Activated T-cell treated with anti-CD3 and anti-CD28 coated beads, Interleukin-2, amount 50 U/mL, for 72 hours (primary cell): ENCODE measurements at regions not wholly inside any gene's neighbourhood (a gene's known extent, or its start where the extent isn't known, plus 50 kb on each side); places are given as distances from the start of the nearest gene placed in this dataset.
"Not testable (repeated sequence)": the region's sequence is repeated elsewhere in the genome, so short reads cannot be mapped to it uniquely, and the experiment has no call there.

Experiments
- ATAC-seq, 2 donors: fragments of 150-1000 bp; cut with Tn5 transposase; replicated peaks in 1 of 2; 2 replicates each; pipeline ENCODE4 v1.10.0; 2021; ENCODE audit warnings: moderate library complexity in 2 of 2, mild to moderate bottlenecking in 1 of 2
- DNase-seq, 2 donors: peaks; one replicate each; pipeline ENCODE4 v3.0.0; 2021 to 2022; ENCODE audit warnings: mixed read lengths in 1 of 2
- H3K27ac Mint-ChIP-seq: one replicate; pipeline ENCODE4 v1.8.0; 2022; ENCODE audit warnings: mild to moderate bottlenecking, moderate library complexity, mixed read lengths
- H3K27me3 Mint-ChIP-seq: one replicate; pipeline ENCODE4 v1.8.0; 2022; ENCODE audit warnings: low read depth, mixed read lengths
- H3K36me3 Mint-ChIP-seq, 2 donors: one replicate each; pipeline ENCODE4 v1.8.0; 2022; ENCODE audit warnings: mixed read lengths in 2 of 2, mild to moderate bottlenecking in 1 of 2; ENCODE audit not compliant: insufficient read depth in 2 of 2
- H3K4me1 Mint-ChIP-seq: one replicate; pipeline ENCODE4 v1.8.0; 2022; ENCODE audit warnings: low read depth, mixed read lengths
- H3K4me3 Mint-ChIP-seq, 2 donors: one replicate each; pipeline ENCODE4 v1.8.0; 2022; ENCODE audit warnings: mild to moderate bottlenecking in 2 of 2, mixed read lengths in 2 of 2, moderate library complexity in 2 of 2
- H3K9me3 Mint-ChIP-seq, 2 donors: one replicate each; pipeline ENCODE4 v1.8.0; 2022; ENCODE audit warnings: mixed read lengths in 2 of 2

DNA sequence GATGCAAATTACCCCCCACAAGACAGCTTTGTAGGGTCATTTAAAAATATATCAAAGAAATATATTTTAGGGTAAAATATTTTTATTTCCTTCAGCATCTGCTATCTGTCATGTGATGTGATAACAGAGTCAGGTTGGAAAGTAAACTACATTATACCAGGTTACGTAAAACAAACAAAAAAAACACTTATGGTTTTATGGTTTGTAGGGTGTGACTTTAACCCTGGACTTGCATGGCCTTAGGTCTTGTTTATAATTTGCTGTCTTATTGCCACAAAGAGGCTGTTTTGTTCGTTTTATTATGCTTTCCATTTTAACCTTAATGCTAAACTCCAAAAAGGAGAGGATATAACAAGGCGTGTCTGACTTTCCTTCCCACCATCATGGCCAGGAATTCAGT is 244.5 kb upstream of the MME start:
- H3K27ac Mint-ChIP-seq: no peak overlapping the region
- ATAC-seq: no peak
- peaks cover 0 to 7% of the 10 kb centered on the region in 2 donors for H3K9me3 Mint-ChIP-seq
- no peak for DNase-seq
- no peaks in the 10 kb centered on the region for H3K27me3 Mint-ChIP-seq
- H3K4me1 Mint-ChIP-seq: no peaks in the 10 kb centered on the region
- H3K4me3 Mint-ChIP-seq: no peak overlapping the region
- H3K36me3 Mint-ChIP-seq: no peaks in the 10 kb centered on the region

GRCh38 chr3:154834831-154835230 is 245.3 kb upstream of the MME start:
- H3K36me3 Mint-ChIP-seq, H3K9me3 Mint-ChIP-seq, DNase-seq, H3K27me3 Mint-ChIP-seq, ATAC-seq, H3K4me1 Mint-ChIP-seq, H3K27ac Mint-ChIP-seq, H3K4me3 Mint-ChIP-seq: not testable (repeated sequence)

DNA sequence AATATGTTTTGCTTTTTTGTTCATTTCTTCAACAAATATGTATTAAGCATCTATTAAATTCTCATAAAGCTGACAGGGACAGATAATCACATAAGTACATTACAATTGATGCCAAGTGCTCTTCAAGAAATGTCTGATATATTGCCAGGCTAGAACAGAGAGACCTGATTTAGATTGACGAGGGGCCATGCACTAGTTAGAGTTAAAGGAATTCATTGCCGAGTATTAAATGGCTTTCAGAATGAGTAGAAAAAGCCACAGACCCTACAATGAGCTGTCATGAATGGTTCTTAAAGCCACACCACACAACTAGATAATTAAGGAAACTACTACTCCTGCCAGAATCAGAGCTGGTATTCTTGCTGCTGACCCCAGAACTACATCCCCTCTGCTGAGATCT is 250.2 kb upstream of the MME start:
- DNase-seq: no peak
- H3K27me3 Mint-ChIP-seq: no peaks in the 10 kb centered on the region
- no peaks in the 10 kb centered on the region for H3K9me3 Mint-ChIP-seq
- no peak for ATAC-seq
- no peak overlapping the region for H3K27ac Mint-ChIP-seq
- no peak overlapping the region for H3K4me3 Mint-ChIP-seq
- no peaks in the 10 kb centered on the region for H3K4me1 Mint-ChIP-seq
- no peaks in the 10 kb centered on the region for H3K36me3 Mint-ChIP-seq

DNA sequence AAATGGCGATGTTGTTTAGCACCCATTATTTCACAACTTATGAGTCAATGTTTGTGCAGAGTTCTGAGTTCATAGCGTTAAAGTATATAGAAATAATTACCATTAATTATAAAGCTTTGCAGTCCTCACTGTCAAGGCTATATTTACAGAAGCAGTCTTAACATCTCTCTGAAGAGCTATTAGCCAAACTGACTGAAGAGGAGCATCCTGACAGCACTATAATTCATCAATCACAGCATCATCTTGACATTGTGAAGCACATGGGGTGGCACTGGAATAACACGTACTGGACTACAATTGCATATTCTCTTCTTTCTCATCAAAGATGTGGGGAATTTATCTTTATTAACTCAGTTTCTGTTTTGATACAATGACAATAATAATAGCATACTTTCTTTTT is 260.6 kb upstream of the MME start:
- H3K36me3 Mint-ChIP-seq: no peaks in the 10 kb centered on the region
- peaks cover 2 to 7% of the 10 kb centered on the region in 2 donors for H3K9me3 Mint-ChIP-seq
- no peaks in the 10 kb centered on the region for H3K27me3 Mint-ChIP-seq
- H3K4me1 Mint-ChIP-seq: no peaks in the 10 kb centered on the region
- DNase-seq (no peak), ATAC-seq (no peak)
- no peak overlapping the region for H3K27ac Mint-ChIP-seq
- H3K4me3 Mint-ChIP-seq: no peak overlapping the region

DNA sequence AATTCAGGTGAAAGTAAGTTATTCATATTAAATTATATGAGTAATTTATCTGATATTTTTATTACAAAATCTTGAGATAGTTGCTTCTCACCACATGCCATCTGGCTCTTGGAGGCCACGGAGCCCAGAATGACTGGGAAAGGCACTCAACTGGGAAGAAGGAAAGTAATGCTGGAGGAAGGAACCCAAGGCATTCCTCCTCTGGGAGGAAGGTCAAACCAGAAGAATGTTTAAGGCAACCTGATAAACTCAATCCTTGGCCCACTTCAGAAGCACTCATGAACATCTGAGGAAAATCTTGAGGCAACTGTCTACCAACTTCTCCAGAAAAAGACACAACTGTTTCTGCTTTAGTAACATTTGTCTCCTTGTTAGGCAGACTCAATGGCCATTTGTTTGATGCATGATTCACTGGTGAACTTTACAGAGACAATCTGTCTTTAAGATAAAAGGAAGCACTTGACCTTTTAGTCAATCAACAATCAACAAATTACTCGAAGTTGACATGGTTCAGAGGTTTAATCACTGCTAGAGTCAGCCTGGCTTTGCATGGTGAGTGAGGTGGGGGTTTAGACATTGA is 261.4 kb upstream of the MME start:
- H3K9me3 Mint-ChIP-seq: peaks cover 2 to 5% of the 10 kb centered on the region in 2 donors
- no peak overlapping the region for H3K4me3 Mint-ChIP-seq
- H3K27ac Mint-ChIP-seq: no peak overlapping the region
- H3K4me1 Mint-ChIP-seq: no peaks in the 10 kb centered on the region
- DNase-seq (no peak), ATAC-seq (no peak)
- H3K36me3 Mint-ChIP-seq: no peaks in the 10 kb centered on the region
- H3K27me3 Mint-ChIP-seq: no peaks in the 10 kb centered on the region

GRCh38 chr3:154810017-154810416 is 270.1 kb upstream of the MME start:
- not testable (repeated sequence) for H3K27me3 Mint-ChIP-seq, H3K27ac Mint-ChIP-seq, DNase-seq, H3K36me3 Mint-ChIP-seq, H3K4me1 Mint-ChIP-seq, H3K4me3 Mint-ChIP-seq, ATAC-seq
- H3K9me3 Mint-ChIP-seq: peaks cover 6 to 11% of the 10 kb centered on the region in 2 donors

DNA sequence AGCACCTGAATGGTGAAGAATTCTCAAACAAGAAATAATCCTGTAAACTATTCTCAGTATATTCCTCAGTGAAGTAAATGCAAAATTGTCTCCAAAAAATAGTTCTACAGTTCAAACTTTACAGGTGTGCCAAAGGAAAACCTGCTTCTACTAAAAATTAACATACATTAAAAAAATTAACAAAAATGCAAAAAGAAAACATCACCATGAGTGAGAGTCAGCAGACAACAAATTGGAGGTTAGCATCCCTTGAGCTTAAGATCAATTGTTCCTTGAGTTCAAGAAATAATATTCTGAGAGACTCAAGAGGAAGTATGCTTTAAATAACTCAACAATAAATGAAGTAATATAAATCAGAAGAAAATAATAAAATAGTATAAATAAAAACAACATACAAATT is 278.4 kb upstream of the MME start:
- H3K4me1 Mint-ChIP-seq: no peaks in the 10 kb centered on the region
- H3K27ac Mint-ChIP-seq: no peak overlapping the region
- ATAC-seq: no peak
- H3K9me3 Mint-ChIP-seq: peaks cover 5 to 8% of the 10 kb centered on the region in 2 donors
- H3K4me3 Mint-ChIP-seq: no peak overlapping the region
- no peak for DNase-seq
- no peaks in the 10 kb centered on the region for H3K36me3 Mint-ChIP-seq
- no peaks in the 10 kb centered on the region for H3K27me3 Mint-ChIP-seq

DNA sequence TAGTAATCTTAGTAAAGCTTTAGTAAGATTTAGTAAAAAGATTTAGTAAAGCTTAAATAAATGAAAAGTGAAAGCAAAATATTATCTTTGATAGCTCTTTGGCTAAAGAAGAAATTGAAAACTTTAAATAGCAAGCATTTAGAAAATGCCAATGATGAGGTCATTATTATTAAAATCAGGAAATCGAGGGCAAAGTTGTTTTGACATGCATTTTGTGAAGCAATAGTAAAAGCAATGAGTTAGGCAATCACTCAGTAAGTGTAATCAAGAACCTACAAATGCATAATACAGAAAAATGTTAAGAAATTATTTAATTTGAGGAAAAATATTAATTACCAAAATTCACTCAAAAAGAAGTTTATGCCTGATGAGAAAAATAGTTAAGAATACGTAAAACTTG is 280.3 kb upstream of the MME start:
- DNase-seq (no peak), ATAC-seq (no peak)
- Mint-ChIP-seq H3K4me3 (no peak overlapping the region), H3K36me3 (no peaks in the 10 kb centered on the region), H3K9me3 (peaks cover 1 to 2% of the 10 kb centered on the region in 2 donors), H3K4me1 (no peaks in the 10 kb centered on the region), H3K27ac (no peak overlapping the region), H3K27me3 (no peaks in the 10 kb centered on the region)

DNA sequence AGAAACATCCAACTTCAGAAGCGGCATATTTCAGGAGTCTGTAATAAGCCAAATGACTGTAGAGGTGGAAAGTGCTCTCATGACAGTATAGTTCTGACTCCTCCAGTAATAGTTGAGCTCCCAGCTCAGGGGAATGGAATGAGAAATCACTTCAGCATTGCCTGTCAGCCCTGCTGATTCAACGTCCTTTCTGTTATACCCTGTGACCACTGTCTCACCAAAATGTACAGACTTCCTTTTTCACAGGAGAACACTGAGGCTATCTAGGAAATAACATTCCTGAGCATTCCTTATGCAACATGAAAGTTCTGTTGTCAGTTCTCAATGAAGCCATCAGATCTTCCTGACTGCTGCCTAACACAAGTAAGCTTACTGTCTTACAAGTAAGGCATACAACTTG is 284.5 kb upstream of the MME start:
- no peak overlapping the region for H3K27ac Mint-ChIP-seq
- H3K9me3 Mint-ChIP-seq: peaks cover 0 to 2% of the 10 kb centered on the region in 2 donors
- ATAC-seq: no peak
- no peaks in the 10 kb centered on the region for H3K36me3 Mint-ChIP-seq
- H3K27me3 Mint-ChIP-seq: no peaks in the 10 kb centered on the region
- no peaks in the 10 kb centered on the region for H3K4me1 Mint-ChIP-seq
- DNase-seq: no peak
- no peak overlapping the region for H3K4me3 Mint-ChIP-seq

- Mint-ChIP-seq H3K36me3 (no peaks in the 10 kb centered on the region), H3K27me3 (no peaks in the 10 kb centered on the region), H3K4me3 (no peak overlapping the region), H3K4me1 (no peaks in the 10 kb centered on the region), H3K9me3 (peaks cover 0 to 2% of the 10 kb centered on the region in 2 donors), H3K27ac (no peak overlapping the region)
- no peak for DNase-seq
- no peak for ATAC-seq
Measured at GRCh38 chr3:154794814-154795445, 285.2 kb upstream of the MME start.

GRCh38 chr3:154794391-154794790 is 285.7 kb upstream of the MME start:
- Mint-ChIP-seq H3K27ac (no peak overlapping the region), H3K27me3 (no peaks in the 10 kb centered on the region), H3K9me3 (peaks cover 0 to 2% of the 10 kb centered on the region in 2 donors), H3K36me3 (no peaks in the 10 kb centered on the region), H3K4me1 (no peaks in the 10 kb centered on the region), H3K4me3 (no peak overlapping the region)
- DNase-seq (no peak), ATAC-seq (no peak)

- ATAC-seq (no peak), DNase-seq (no peak)
- Mint-ChIP-seq H3K4me1 (no peaks in the 10 kb centered on the region), H3K4me3 (no peak overlapping the region), H3K36me3 (no peaks in the 10 kb centered on the region), H3K27ac (no peak overlapping the region), H3K27me3 (no peaks in the 10 kb centered on the region), H3K9me3 (peaks cover 0 to 2% of the 10 kb centered on the region in 2 donors)
Measured at GRCh38 chr3:154792828-154793227, 287.3 kb upstream of the MME start.

DNA sequence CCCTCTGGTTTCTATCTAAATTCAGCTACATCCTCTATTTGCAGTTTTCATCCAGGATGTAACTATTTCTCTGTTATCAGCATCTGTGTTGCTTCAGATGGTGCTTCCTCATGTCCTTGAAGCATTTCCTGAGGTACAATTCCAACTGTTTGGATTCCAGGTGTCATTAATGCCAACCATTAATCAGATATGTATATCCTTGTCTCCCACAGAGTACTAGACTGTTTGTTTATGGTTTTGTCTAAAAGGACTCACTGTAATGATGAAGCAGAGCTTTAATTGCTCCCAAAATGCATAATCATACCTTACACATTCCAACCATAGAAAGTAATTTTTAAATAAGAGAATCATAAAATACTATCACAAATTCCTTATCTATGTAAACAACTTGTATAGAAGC is 288.5 kb upstream of the MME start:
- Mint-ChIP-seq H3K27me3 (no peaks in the 10 kb centered on the region), H3K9me3 (peaks cover 0 to 1% of the 10 kb centered on the region in 2 donors), H3K4me1 (no peaks in the 10 kb centered on the region), H3K36me3 (no peaks in the 10 kb centered on the region), H3K27ac (no peak overlapping the region), H3K4me3 (no peak overlapping the region)
- ATAC-seq (no peak), DNase-seq (no peak)

DNA sequence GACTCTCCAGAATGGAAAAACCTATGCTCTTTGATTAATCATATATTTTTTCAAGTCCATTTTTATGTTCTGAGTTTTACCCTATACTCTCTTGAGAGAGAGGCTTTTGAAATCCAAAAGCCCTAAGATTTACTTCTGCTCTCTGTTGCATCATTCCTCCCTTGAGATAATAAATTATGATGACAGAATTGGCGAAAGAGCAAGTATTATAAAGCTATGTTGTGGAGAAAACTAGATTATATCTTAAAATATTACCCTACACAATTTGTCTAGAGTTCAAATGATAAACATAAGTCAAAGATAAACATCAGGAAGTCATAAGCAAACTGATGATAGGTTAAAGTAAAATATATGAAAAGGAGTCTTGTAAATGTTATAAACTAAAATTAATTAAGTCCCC is 293.4 kb upstream of the MME start:
- Mint-ChIP-seq H3K36me3 (no peaks in the 10 kb centered on the region), H3K27ac (no peak overlapping the region), H3K27me3 (no peaks in the 10 kb centered on the region), H3K4me3 (no peak overlapping the region), H3K4me1 (no peaks in the 10 kb centered on the region), H3K9me3 (no peaks in the 10 kb centered on the region)
- DNase-seq: no peak
- ATAC-seq: no peak
